ENCODE measurements at regions not wholly inside any gene's neighbourhood (a gene's known extent, or its start where the extent isn't known, plus 50 kb on each side); places are given as distances from the start of the nearest gene placed in this dataset.
A peak's percentile ranks its signal among the peaks of the same experiment; 100 is the strongest.

GRCh38 chr9:129467004-129467588, 153.8 kb downstream of the C9orf50 start:
- Histone ChIP-seq H3K27me3 (ENCODE audit: control insufficient read depth in 3 of 3, insufficient read depth in 3 of 3, low read length in 2 of 3) (no peaks in the 10 kb centered on the region), H3K4me1 (ENCODE audit: control insufficient read depth in 5 of 5, insufficient read depth in 5 of 5, low read length in 5 of 5) (peaks cover 0 to 35% (median 11%) of the 10 kb centered on the region in 5 donors), H3K9me3 (ENCODE audit: control insufficient read depth in 4 of 4, insufficient read depth in 3 of 4, low read length in 3 of 4) (no peaks in the 10 kb centered on the region), H3K27ac (ENCODE audit: low read depth in 1 of 2, low read length in 1 of 2) (no peak overlapping the region), H3K36me3 (ENCODE audit: control insufficient read depth in 4 of 4, insufficient read depth in 4 of 4, low read length in 4 of 4) (no peaks in the 10 kb centered on the region), H3K9ac (ENCODE audit: insufficient read depth in 1 of 2, low read length in 2 of 2) (no peak overlapping the region), H3K4me3 (no peak overlapping the region)
- ATAC-seq (ENCODE audit: insufficient read depth, low FRiP score) (no peak), DNase-seq (no peak)
- 80 to 90% methylated on average over 10 of the region's 10 CpGs for WGBS, 2 donors
- TF ChIP-seq CTCF (IDR thresholded peaks at IDR 0.05; ENCODE audit: control extremely low read depth, extremely low read depth) = no peak

- H3K27ac ChIP-seq (ENCODE audit: low read depth in 1 of 2, low read length in 1 of 2) = no peak overlapping the region
- no peaks in the 10 kb centered on the region for H3K9me3 ChIP-seq (ENCODE audit: control insufficient read depth in 4 of 4, insufficient read depth in 3 of 4, low read length in 3 of 4)
- H3K36me3 ChIP-seq (ENCODE audit: control insufficient read depth in 4 of 4, insufficient read depth in 4 of 4, low read length in 4 of 4) = no peaks in the 10 kb centered on the region
- DNase-seq (no peak), ATAC-seq (ENCODE audit: insufficient read depth, low FRiP score) (no peak)
- peaks cover 0 to 42% (median 15%) of the 10 kb centered on the region in 5 donors for H3K4me1 ChIP-seq (ENCODE audit: control insufficient read depth in 5 of 5, insufficient read depth in 5 of 5, low read length in 5 of 5)
- TF ChIP-seq CTCF (IDR thresholded peaks at IDR 0.05; ENCODE audit: control extremely low read depth, extremely low read depth) = no peak
- H3K9ac ChIP-seq (ENCODE audit: insufficient read depth in 1 of 2, low read length in 2 of 2) = no peak overlapping the region
- no peaks in the 10 kb centered on the region for H3K27me3 ChIP-seq (ENCODE audit: control insufficient read depth in 3 of 3, insufficient read depth in 3 of 3, low read length in 2 of 3)
- no peak overlapping the region for H3K4me3 ChIP-seq
- WGBS, 2 donors = 75 to 84% methylated on average over 14 of the region's 14 CpGs
Measured at GRCh38 chr9:129465834-129466535, 154.9 kb downstream of the C9orf50 start.

GRCh38 chr9:129464972-129465833, 155.7 kb downstream of the C9orf50 start:
- Histone ChIP-seq H3K4me3 (no peak overlapping the region), H3K4me1 (ENCODE audit: control insufficient read depth in 5 of 5, insufficient read depth in 5 of 5, low read length in 5 of 5) (peaks cover 0 to 47% (median 15%) of the 10 kb centered on the region in 5 donors), H3K27ac (ENCODE audit: low read depth in 1 of 2, low read length in 1 of 2) (no peak overlapping the region), H3K27me3 (ENCODE audit: control insufficient read depth in 3 of 3, insufficient read depth in 3 of 3, low read length in 2 of 3) (no peaks in the 10 kb centered on the region), H3K9me3 (ENCODE audit: control insufficient read depth in 4 of 4, insufficient read depth in 3 of 4, low read length in 3 of 4) (no peaks in the 10 kb centered on the region), H3K9ac (ENCODE audit: insufficient read depth in 1 of 2, low read length in 2 of 2) (peak overlapping the region in 1 of 2 donors; percentile 23), H3K36me3 (ENCODE audit: control insufficient read depth in 4 of 4, insufficient read depth in 4 of 4, low read length in 4 of 4) (no peaks in the 10 kb centered on the region)
- no peak for TF ChIP-seq CTCF (IDR thresholded peaks at IDR 0.05; ENCODE audit: control extremely low read depth, extremely low read depth)
- no peak for ATAC-seq (ENCODE audit: insufficient read depth, low FRiP score)
- peak; percentile 91 to 94 (median 93) for DNase-seq
- 69 to 71% methylated on average over 22 of the region's 22 CpGs for WGBS, 2 donors

Data from lung (tissue), 11 donors.